GM12865 (cell line): ENCODE measurements at regions not wholly inside any gene's neighbourhood (a gene's known extent, or its start where the extent isn't known, plus 50 kb on each side); places are given as distances from the start of the nearest gene placed in this dataset.

Experiments
- DNase-seq: peaks from one replicate; pipeline ENCODE4 v3.0.0; 2010; ENCODE audit warnings: low read depth
- H3K4me3 ChIP-seq: 2 replicates; pipeline ENCODE4 v1.5.1; 2011; ENCODE audit warnings: mild to moderate bottlenecking, low read depth, low read length, control low read depth
- CTCF ChIP-seq: IDR thresholded peaks from 2 replicates; pipeline ENCODE4 v1.5.1; 2011; ENCODE audit warnings: low read length, control low read depth, low read depth, inconsistent platforms; ENCODE audit not compliant: insufficient read depth; ENCODE audit errors: missing control alignments

- H3K4me3 ChIP-seq: no peak overlapping the region
- no peak for TF ChIP-seq CTCF
- DNase-seq: peak; percentile 58
Observed at GRCh38 chr5:107149243-107150005, 521.3 kb downstream of the EFNA5 start.

GRCh38 chr5:107147589-107147988 lies 523.1 kb downstream of the EFNA5 start:
- DNase-seq: peak; percentile 26
- no peak overlapping the region for H3K4me3 ChIP-seq
- TF ChIP-seq CTCF: no peak

- no peak for TF ChIP-seq CTCF
- no peak overlapping the region for H3K4me3 ChIP-seq
- no peak for DNase-seq
Observed at GRCh38 chr5:107146901-107147300, 523.8 kb downstream of the EFNA5 start.

- TF ChIP-seq CTCF: no peak
- no peak for DNase-seq
- no peak overlapping the region for H3K4me3 ChIP-seq
Observed at GRCh38 chr5:107135391-107135790, 535.3 kb downstream of the EFNA5 start.

GRCh38 chr5:107134931-107135330 lies 535.8 kb downstream of the EFNA5 start:
- H3K4me3 ChIP-seq: no peak overlapping the region
- no peak for TF ChIP-seq CTCF
- DNase-seq: no peak

GRCh38 chr5:107129051-107129450 lies 541.7 kb downstream of the EFNA5 start:
- H3K4me3 ChIP-seq: no peak overlapping the region
- DNase-seq: no peak
- no peak for TF ChIP-seq CTCF

- no peak overlapping the region for H3K4me3 ChIP-seq
- no peak for DNase-seq
- TF ChIP-seq CTCF: no peak
Observed at GRCh38 chr5:107127878-107128277, 542.9 kb downstream of the EFNA5 start.
